ENCODE measurements at regions not wholly inside any gene's neighbourhood (a gene's known extent, or its start where the extent isn't known, plus 50 kb on each side); places are given as distances from the start of the nearest gene placed in this dataset.

- H3K27me3 ChIP-seq (replicated peaks in 1 of 7) = no peaks in the 10 kb centered on the region
- H3K36me3 ChIP-seq = no peaks in the 10 kb centered on the region
Observed at GRCh38 chr6:11961923-11962322, 50.2 kb upstream of the HIVEP1 start.

GRCh38 chr6:11960909-11961779 lies 51.0 kb upstream of the HIVEP1 start:
- Histone ChIP-seq H3K9me3 (peaks cover 0 to 6% (median 2%) of the 10 kb centered on the region in 8 donors), H3K36me3 (no peaks in the 10 kb centered on the region), H3K4me3 (no peak overlapping the region), H3K27me3 (replicated peaks in 1 of 7) (no peaks in the 10 kb centered on the region), H3K4me1 (no peaks in the 10 kb centered on the region), H3K27ac (no peak overlapping the region)
- 61 to 80% (median 73%) methylated on average over 10 to 12 of the region's 12 CpGs for WGBS, 5 donors
- DNase-seq = no peak
- no peak for TF ChIP-seq POLR2A (IDR thresholded peaks at IDR 0.05)
- no peak for TF ChIP-seq POLR2AphosphoS5 (IDR thresholded peaks at IDR 0.05)
- no peak for TF ChIP-seq CTCF (IDR thresholded peaks at IDR 0.05 in 8 of 11, conservative IDR thresholded peaks at IDR 0.05 in 3 of 11)
- intact Hi-C loops (cut with DNase I; ENCODE audit: low total_unique reads) = no loop called here

More at GRCh38 chr6:11961923-11962322, 50.2 kb upstream of the HIVEP1 start:
- WGBS, 5 donors = 80 to 95% (median 87%) methylated on average over 4 of the region's 4 CpGs
- Histone ChIP-seq H3K4me3 (no peak overlapping the region), H3K9me3 (peaks cover 0 to under 1% (median 0%) of the 10 kb centered on the region in 8 donors), H3K4me1 (no peaks in the 10 kb centered on the region), H3K27ac (no peak overlapping the region)
- intact Hi-C loops (cut with DNase I; ENCODE audit: low total_unique reads) = no loop called here
- TF ChIP-seq POLR2A (IDR thresholded peaks at IDR 0.05) = no peak
- no peak for TF ChIP-seq CTCF (IDR thresholded peaks at IDR 0.05 in 8 of 11, conservative IDR thresholded peaks at IDR 0.05 in 3 of 11)
- TF ChIP-seq POLR2AphosphoS5 (IDR thresholded peaks at IDR 0.05) = no peak
- no peak for DNase-seq

GRCh38 chr6:11956781-11957180 lies 55.3 kb upstream of the HIVEP1 start:
- intact Hi-C loops (cut with DNase I; ENCODE audit: low total_unique reads) = no loop called here
- WGBS, 5 donors = 72 to 89% (median 76%) methylated on average over 3 of the region's 3 CpGs
- H3K4me3 ChIP-seq = no peak overlapping the region

More at GRCh38 chr6:11956781-11957180, 55.3 kb upstream of the HIVEP1 start:
- peaks cover 0 to 6% (median 2%) of the 10 kb centered on the region in 8 donors for H3K9me3 ChIP-seq
- no peak for DNase-seq
- H3K36me3 ChIP-seq = no peaks in the 10 kb centered on the region
- no peak for TF ChIP-seq CTCF (IDR thresholded peaks at IDR 0.05 in 8 of 11, conservative IDR thresholded peaks at IDR 0.05 in 3 of 11)
- TF ChIP-seq POLR2AphosphoS5 (IDR thresholded peaks at IDR 0.05) = no peak
- TF ChIP-seq POLR2A (IDR thresholded peaks at IDR 0.05) = no peak
- no peaks in the 10 kb centered on the region for H3K4me1 ChIP-seq
- no peaks in the 10 kb centered on the region for H3K27me3 ChIP-seq (replicated peaks in 1 of 7)
- H3K27ac ChIP-seq = no peak overlapping the region

Data from spleen (tissue), 11 donors.